GM18519 (cell line): ENCODE measurements at regions not wholly inside any gene's neighbourhood (a gene's known extent, or its start where the extent isn't known, plus 50 kb on each side); places are given as distances from the start of the nearest gene placed in this dataset.

Source experiments
- ATAC-seq: cut with Tn5 transposase; IDR thresholded peaks from one replicate; pipeline ENCODE4 v1.9.1; 2021; ENCODE audit warnings: mild to moderate bottlenecking, moderate library complexity; ENCODE audit not compliant: unreplicated experiment, low FRiP score

- ATAC-seq: no peak
Observed at GRCh38 chr3:35565048-35565447, 74.3 kb upstream of the ARPP21 start.
